HEK293T (cell line): ENCODE measurements at regions not wholly inside any gene's neighbourhood (a gene's known extent, or its start where the extent isn't known, plus 50 kb on each side); places are given as distances from the start of the nearest gene placed in this dataset.

ENCODE experiments used
- CTCF ChIA-PET: fragments of 350-600 bp; formaldehyde crosslinking; extraction: SDS; loops from one replicate; lab custom pipeline; 2021; ENCODE audit warnings: antibody characterized with exemption, inconsistent platforms; lab: Yijun Ruan, JAX
- POLR2A ChIA-PET: fragments of 350-600 bp; formaldehyde crosslinking; extraction: SDS; loops from one replicate; lab custom pipeline; 2020; ENCODE audit warnings: antibody characterized with exemption, inconsistent platforms; lab: Yijun Ruan, JAX
- DNase-seq: peaks from one replicate; pipeline ENCODE4 v3.0.0; 2012; ENCODE audit warnings: mixed read lengths; ENCODE audit errors: extremely low spot score
- ARNT ChIP-seq: fragments of 450-650 bp; IDR thresholded peaks from 2 replicates; pipeline ENCODE4 v1.6.1; 2017; ENCODE audit warnings: mild to moderate bottlenecking
- BHLHE40 ChIP-seq: fragments of 450-650 bp; IDR thresholded peaks from 2 replicates; pipeline ENCODE4 v1.6.1; 2016; ENCODE audit warnings: mild to moderate bottlenecking, moderate library complexity, borderline replicate concordance
- CTBP1 ChIP-seq: fragments of 450-650 bp; IDR thresholded peaks from 2 replicates; pipeline ENCODE4 v1.6.1; 2016; ENCODE audit warnings: borderline replicate concordance
- ELF4 ChIP-seq: fragments of 450-650 bp; IDR thresholded peaks from 2 replicates; pipeline ENCODE4 v1.6.1; 2017; ENCODE audit warnings: antibody characterized with exemption
- FOXA1 ChIP-seq: fragments of 450-650 bp; IDR thresholded peaks from 2 replicates; pipeline ENCODE4 v1.6.1; 2016; ENCODE audit warnings: mild to moderate bottlenecking
- FOXK2 ChIP-seq: fragments of 450-650 bp; IDR thresholded peaks from 2 replicates; pipeline ENCODE4 v1.6.1; 2016; ENCODE audit warnings: mild to moderate bottlenecking
- FOXM1 ChIP-seq: fragments of 450-650 bp; IDR thresholded peaks from 2 replicates; pipeline ENCODE4 v1.6.1; 2017; ENCODE audit warnings: mild to moderate bottlenecking, borderline replicate concordance
- HDGF ChIP-seq: fragments of 450-650 bp; IDR thresholded peaks from 2 replicates; pipeline ENCODE4 v1.6.1; 2017; ENCODE audit warnings: antibody characterized with exemption, borderline replicate concordance
- L3MBTL2 ChIP-seq: fragments of 450-650 bp; conservative IDR thresholded peaks from 2 replicates; pipeline ENCODE4 v1.6.1; 2016; ENCODE audit warnings: mild to moderate bottlenecking
- LEF1 ChIP-seq: fragments of 450-650 bp; IDR thresholded peaks from 2 replicates; pipeline ENCODE4 v1.6.1; 2017; ENCODE audit warnings: mild to moderate bottlenecking, borderline replicate concordance
- NFRKB ChIP-seq: fragments of 450-650 bp; IDR thresholded peaks from 2 replicates; pipeline ENCODE4 v1.6.1; 2016; ENCODE audit warnings: mild to moderate bottlenecking, moderate library complexity
- PKNOX1 ChIP-seq: fragments of 450-650 bp; IDR thresholded peaks from 2 replicates; pipeline ENCODE4 v1.6.1; 2016
- SP1 ChIP-seq: fragments of 450-650 bp; IDR thresholded peaks from 2 replicates; pipeline ENCODE4 v1.6.1; 2017
- SUZ12 ChIP-seq: fragments of 450-650 bp; IDR thresholded peaks from 2 replicates; pipeline ENCODE4 v1.6.1; 2016; ENCODE audit warnings: mild to moderate bottlenecking
- TARDBP ChIP-seq: fragments of 450-650 bp; IDR thresholded peaks from 2 replicates; pipeline ENCODE4 v1.6.1; 2016
- ZNF384 ChIP-seq: fragments of 450-650 bp; IDR thresholded peaks from 2 replicates; pipeline ENCODE4 v1.6.1; 2016

GRCh38 chr16:59213952-59214351 is 479.8 kb upstream of the GOT2 start:
- no peak for DNase-seq
- TF ChIP-seq L3MBTL2: no peak
- POLR2A ChIA-PET: no interaction called here
- CTCF ChIA-PET: no interaction called here

- TF ChIP-seq SP1 (no peak), FOXK2 (no peak), FOXM1 (no peak), LEF1 (no peak), TARDBP (no peak), FOXA1 (no peak), NFRKB (no peak), BHLHE40 (no peak), HDGF (no peak), PKNOX1 (no peak), CTBP1 (no peak), ZNF384 (no peak), ELF4 (no peak), ARNT (no peak), L3MBTL2 (no peak), SUZ12 (no peak)
- no peak for DNase-seq
- ChIA-PET POLR2A (no interaction called here), CTCF (no interaction called here)
Measured at GRCh38 chr16:59212492-59213024, 478.4 kb upstream of the GOT2 start.

- ChIA-PET POLR2A (no interaction called here), CTCF (no interaction called here)
- TF ChIP-seq ELF4 (no peak), ZNF384 (no peak), FOXM1 (no peak), TARDBP (no peak), L3MBTL2 (no peak), LEF1 (no peak), PKNOX1 (no peak), NFRKB (no peak), FOXK2 (no peak), ARNT (no peak), HDGF (no peak), SUZ12 (no peak), CTBP1 (no peak), SP1 (no peak), BHLHE40 (no peak)
- no peak for DNase-seq
Measured at GRCh38 chr16:59210955-59211541, 476.9 kb upstream of the GOT2 start.

GRCh38 chr16:59205403-59205802 is 471.3 kb upstream of the GOT2 start:
- ChIA-PET CTCF (no interaction called here), POLR2A (no interaction called here)
- no peak for TF ChIP-seq FOXM1
- TF ChIP-seq NFRKB: no peak
- no peak for TF ChIP-seq ELF4
- no peak for DNase-seq

- DNase-seq: no peak
- CTCF ChIA-PET: no interaction called here
- POLR2A ChIA-PET: no interaction called here
- no peak for TF ChIP-seq BHLHE40
- no peak for TF ChIP-seq SP1
- no peak for TF ChIP-seq TARDBP
- no peak for TF ChIP-seq FOXA1
- TF ChIP-seq PKNOX1: no peak
- no peak for TF ChIP-seq FOXK2
- TF ChIP-seq ELF4: no peak
- TF ChIP-seq ARNT: no peak
- no peak for TF ChIP-seq FOXM1
- no peak for TF ChIP-seq HDGF
- TF ChIP-seq NFRKB: no peak
- no peak for TF ChIP-seq ZNF384
Measured at GRCh38 chr16:59204589-59204988, 470.5 kb upstream of the GOT2 start.

GRCh38 chr16:59202233-59202862 is 468.2 kb upstream of the GOT2 start:
- CTCF ChIA-PET: no interaction called here
- DNase-seq: no peak
- no peak for TF ChIP-seq SUZ12
- TF ChIP-seq PKNOX1: no peak
- TF ChIP-seq LEF1: no peak
- no peak for TF ChIP-seq SP1
- no peak for TF ChIP-seq FOXK2
- no peak for TF ChIP-seq FOXA1
- TF ChIP-seq ZNF384: no peak
- no peak for TF ChIP-seq FOXM1
- TF ChIP-seq BHLHE40: no peak
- TF ChIP-seq L3MBTL2: no peak
- TF ChIP-seq ELF4: no peak
- TF ChIP-seq ARNT: no peak
- no peak for TF ChIP-seq HDGF
- TF ChIP-seq CTBP1: no peak
- no peak for TF ChIP-seq TARDBP
- TF ChIP-seq NFRKB: no peak
- POLR2A ChIA-PET: no interaction called here
